ENCODE measurements at regions not wholly inside any gene's neighbourhood (a gene's known extent, or its start where the extent isn't known, plus 50 kb on each side); places are given as distances from the start of the nearest gene placed in this dataset.

DNA sequence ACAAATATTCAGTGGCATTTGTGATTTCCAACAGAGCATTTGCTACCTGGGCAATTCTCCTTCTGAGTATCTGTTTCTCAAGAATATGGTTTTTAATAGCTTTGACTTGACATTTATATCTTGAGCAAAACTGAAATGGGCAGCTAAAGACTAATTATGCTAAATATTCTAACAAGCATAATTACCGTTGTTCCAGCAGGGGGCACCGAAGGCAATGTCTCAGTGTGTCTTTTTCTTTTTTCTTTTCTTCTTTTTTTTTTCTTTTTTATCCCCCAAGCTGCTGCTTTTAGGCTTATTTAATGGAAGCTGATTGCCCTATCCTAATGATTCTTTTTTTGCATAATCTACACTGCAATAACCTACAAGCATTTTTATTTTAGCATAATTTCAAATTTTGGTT is 138.9 kb upstream of the NABP1 start:
- intact Hi-C loops (cut with DNase I), result no loop called here
- 12 to 22% methylated on average over 2 of the region's 2 CpGs for WGBS, 2 donors
- FAIRE-seq (no peak), ATAC-seq (no peak), DNase-seq (no peak)
- Histone ChIP-seq H3K4me3 (no peak overlapping the region), H3K27ac (no peak overlapping the region), H3K4me1 (no peaks in the 10 kb centered on the region), H3K9me3 (no peaks in the 10 kb centered on the region), H3K36me3 (no peaks in the 10 kb centered on the region), H3K27me3 (no peaks in the 10 kb centered on the region)
- no peak for TF ChIP-seq CTCF (IDR thresholded peaks at IDR 0.05)

DNA sequence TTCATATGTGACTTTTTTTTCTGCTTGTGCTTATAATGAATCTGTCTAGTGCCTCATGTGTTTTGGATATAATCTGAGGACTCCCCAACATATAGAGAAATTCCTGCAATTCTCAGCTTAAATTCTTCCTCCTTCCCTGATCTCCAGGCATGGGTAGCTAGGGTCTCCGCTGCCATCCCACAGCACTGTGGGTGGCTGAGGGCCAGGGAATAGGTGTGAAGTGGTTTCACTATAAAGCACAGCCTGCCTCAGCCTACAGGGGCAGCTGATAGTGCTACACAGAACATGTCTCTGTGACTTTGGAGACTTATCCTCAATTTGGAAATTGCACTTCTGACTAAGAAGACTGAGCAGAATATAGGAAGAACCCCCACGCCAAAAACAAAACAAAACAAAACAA is 137.3 kb upstream of the NABP1 start:
- no peak overlapping the region for H3K4me3 ChIP-seq
- intact Hi-C loops (cut with DNase I), result no loop called here
- no peaks in the 10 kb centered on the region for H3K27me3 ChIP-seq
- no peak for DNase-seq
- no peaks in the 10 kb centered on the region for H3K36me3 ChIP-seq
- H3K27ac ChIP-seq, result no peak overlapping the region
- no peak for FAIRE-seq
- ATAC-seq, result no peak
- 85% methylated on average over 2 of the region's 2 CpGs for WGBS, 2 donors
- no peak for TF ChIP-seq CTCF (IDR thresholded peaks at IDR 0.05)
- no peaks in the 10 kb centered on the region for H3K9me3 ChIP-seq
- no peaks in the 10 kb centered on the region for H3K4me1 ChIP-seq

- Histone ChIP-seq H3K4me1 (no peaks in the 10 kb centered on the region), H3K27ac (no peak overlapping the region), H3K9me3 (no peaks in the 10 kb centered on the region), H3K27me3 (no peaks in the 10 kb centered on the region), H3K4me3 (no peak overlapping the region), H3K36me3 (no peaks in the 10 kb centered on the region)
- ATAC-seq, result no peak
- DNase-seq, result no peak
- WGBS, 2 donors, result 42 to 45% methylated on average over 2 of the region's 2 CpGs
- intact Hi-C loops (cut with DNase I), result no loop called here
- TF ChIP-seq CTCF (IDR thresholded peaks at IDR 0.05), result no peak
- no peak for FAIRE-seq
Measured at GRCh38 chr2:191543708-191544107, 134.2 kb upstream of the NABP1 start.

- H3K9me3 ChIP-seq, result no peaks in the 10 kb centered on the region
- H3K4me1 ChIP-seq, result no peaks in the 10 kb centered on the region
- no peaks in the 10 kb centered on the region for H3K36me3 ChIP-seq
- intact Hi-C loops (cut with DNase I), result no loop called here
- no peak for TF ChIP-seq CTCF (IDR thresholded peaks at IDR 0.05)
- no peak overlapping the region for H3K4me3 ChIP-seq
- ATAC-seq (no peak), FAIRE-seq (no peak), DNase-seq (no peak)
- no peaks in the 10 kb centered on the region for H3K27me3 ChIP-seq
- H3K27ac ChIP-seq, result no peak overlapping the region
Measured at GRCh38 chr2:191544461-191545062, 133.4 kb upstream of the NABP1 start.

GRCh38 chr2:191545361-191545760 is 132.6 kb upstream of the NABP1 start:
- no peaks in the 10 kb centered on the region for H3K27me3 ChIP-seq
- H3K9me3 ChIP-seq, result no peaks in the 10 kb centered on the region
- H3K4me3 ChIP-seq, result no peak overlapping the region
- FAIRE-seq (no peak), DNase-seq (no peak), ATAC-seq (no peak)
- no peak overlapping the region for H3K27ac ChIP-seq
- H3K36me3 ChIP-seq, result no peaks in the 10 kb centered on the region
- no peak for TF ChIP-seq CTCF (IDR thresholded peaks at IDR 0.05)
- intact Hi-C loops (cut with DNase I), result no loop called here
- no peaks in the 10 kb centered on the region for H3K4me1 ChIP-seq
- 85 to 91% methylated on average over 2 of the region's 2 CpGs for WGBS, 2 donors
